ENCODE measurements at regions not wholly inside any gene's neighbourhood (a gene's known extent, or its start where the extent isn't known, plus 50 kb on each side); places are given as distances from the start of the nearest gene placed in this dataset.

DNA sequence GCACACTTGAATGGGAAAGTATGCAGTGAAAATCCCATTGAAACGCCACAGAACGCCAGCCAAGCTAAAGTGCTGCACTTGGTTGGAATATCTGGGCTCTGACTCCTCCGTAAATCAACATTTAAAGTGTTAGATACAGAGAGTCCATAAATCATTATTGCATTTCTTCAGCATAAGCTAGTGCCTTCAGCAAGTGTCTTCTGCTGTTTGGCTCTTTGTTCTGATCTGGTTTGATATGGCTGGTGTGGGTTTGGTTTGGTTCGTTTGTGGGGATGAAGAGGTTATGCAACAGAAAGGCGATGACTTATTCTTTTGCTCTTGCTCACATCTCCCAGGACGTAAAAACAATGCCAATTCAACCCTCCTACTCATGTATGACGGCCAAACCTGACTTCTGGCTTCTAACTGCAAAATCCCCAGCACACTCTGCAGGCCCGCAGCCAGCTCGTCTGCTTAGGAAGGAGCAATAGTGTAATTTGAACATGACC lies 121.8 kb upstream of the ERG start:
- TF ChIP-seq FOXK2 (IDR thresholded peaks at IDR 0.05): no peak
- no peak for TF ChIP-seq YY1 (IDR thresholded peaks at IDR 0.05; ENCODE audit: low read depth, low read length)
- no peak for TF ChIP-seq REST (IDR thresholded peaks at IDR 0.05; ENCODE audit: low read depth, low read length)
